ENCODE measurements at regions not wholly inside any gene's neighbourhood (a gene's known extent, or its start where the extent isn't known, plus 50 kb on each side); places are given as distances from the start of the nearest gene placed in this dataset.
A peak's percentile ranks its signal among the peaks of the same experiment; 100 is the strongest.
"Not testable (repeated sequence)": the region's sequence is repeated elsewhere in the genome, so short reads cannot be mapped to it uniquely, and the experiment has no call there.

GRCh38 chr10:3325954-3326750 lies 153.6 kb upstream of the PITRM1 start:
- DNase-seq (ENCODE audit: extremely low read depth in 1 of 11, low read depth in 9 of 11, low spot score in 4 of 11): no peak

- no peak for DNase-seq (ENCODE audit: extremely low read depth in 1 of 11, low read depth in 9 of 11, low spot score in 4 of 11)
These were observed 152.0 kb upstream of the PITRM1 start for GRCh38 chr10:3324612-3325038.

DNA sequence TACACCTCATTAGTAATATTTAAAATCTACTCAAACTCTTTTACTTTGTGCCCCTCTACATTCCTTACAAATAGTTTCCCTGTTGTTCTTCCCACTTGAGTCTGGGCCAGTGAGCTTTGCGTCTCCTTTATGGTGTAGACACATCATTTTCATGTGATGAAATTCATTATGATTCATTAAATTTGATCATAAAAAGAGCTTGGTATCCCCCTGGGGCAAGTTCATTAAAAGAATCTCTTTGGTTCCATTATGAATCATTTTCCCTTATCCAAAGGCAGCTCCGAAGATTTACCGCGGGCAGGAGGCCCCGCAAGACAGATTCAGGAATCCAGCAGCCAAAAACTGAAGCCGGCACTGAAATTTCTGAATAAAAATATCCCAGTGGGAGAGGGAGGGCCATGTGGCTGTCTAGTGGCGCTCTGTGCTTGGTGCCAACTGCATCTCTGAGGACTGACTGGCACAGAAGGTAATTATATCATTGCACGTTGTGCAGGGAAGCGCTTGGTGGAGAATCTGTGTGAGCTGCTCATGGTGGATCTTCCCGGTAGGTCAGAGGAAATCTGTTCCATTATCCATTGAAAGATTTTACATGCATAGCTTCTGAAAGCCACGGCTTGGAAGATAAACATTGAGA lies 151.4 kb upstream of the PITRM1 start:
- DNase-seq (ENCODE audit: extremely low read depth in 1 of 11, low read depth in 9 of 11, low spot score in 4 of 11): no peak

DNA sequence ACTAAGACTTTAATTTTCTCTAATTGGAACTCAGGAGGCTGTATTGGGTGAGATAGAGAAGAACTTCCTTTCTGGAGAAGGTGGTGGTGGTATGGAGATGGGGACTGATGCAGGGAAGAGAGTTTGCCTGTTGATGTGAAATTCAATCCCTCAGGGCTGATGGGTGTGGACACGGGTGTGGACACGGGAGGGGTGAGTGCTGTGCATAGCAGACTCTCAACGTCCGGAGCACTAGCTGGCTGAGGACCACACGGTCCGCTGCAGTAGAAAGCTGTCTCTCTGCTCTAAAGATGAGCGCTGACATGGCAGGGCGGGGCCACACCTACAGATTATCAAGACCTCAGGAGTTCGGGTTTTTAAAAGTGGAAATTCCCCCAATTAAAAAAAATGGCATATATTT lies 148.5 kb upstream of the PITRM1 start:
- DNase-seq (ENCODE audit: extremely low read depth in 1 of 11, low read depth in 9 of 11, low spot score in 4 of 11): no peak

GRCh38 chr10:3319811-3320226 lies 147.2 kb upstream of the PITRM1 start:
- no peak for DNase-seq (ENCODE audit: extremely low read depth in 1 of 11, low read depth in 9 of 11, low spot score in 4 of 11)

DNA sequence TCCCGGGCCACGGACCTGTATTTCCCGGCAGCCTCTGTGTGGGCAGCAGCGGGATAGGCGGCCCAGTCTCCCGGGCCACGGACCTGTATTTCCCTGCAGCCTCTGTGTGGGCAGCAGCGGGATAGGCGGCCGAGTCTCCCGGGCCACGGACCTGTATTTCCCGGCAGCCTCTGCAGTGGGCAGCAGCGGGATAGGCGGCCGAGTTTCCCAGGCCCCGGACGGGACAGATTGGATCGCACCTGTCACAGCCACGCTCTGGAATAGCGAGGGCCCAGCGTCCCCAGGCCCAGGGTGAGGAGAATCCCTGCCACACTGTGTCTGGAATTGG lies 145.9 kb upstream of the PITRM1 start:
- not testable (repeated sequence) for DNase-seq (ENCODE audit: extremely low read depth in 1 of 11, low read depth in 9 of 11, low spot score in 4 of 11)

DNA sequence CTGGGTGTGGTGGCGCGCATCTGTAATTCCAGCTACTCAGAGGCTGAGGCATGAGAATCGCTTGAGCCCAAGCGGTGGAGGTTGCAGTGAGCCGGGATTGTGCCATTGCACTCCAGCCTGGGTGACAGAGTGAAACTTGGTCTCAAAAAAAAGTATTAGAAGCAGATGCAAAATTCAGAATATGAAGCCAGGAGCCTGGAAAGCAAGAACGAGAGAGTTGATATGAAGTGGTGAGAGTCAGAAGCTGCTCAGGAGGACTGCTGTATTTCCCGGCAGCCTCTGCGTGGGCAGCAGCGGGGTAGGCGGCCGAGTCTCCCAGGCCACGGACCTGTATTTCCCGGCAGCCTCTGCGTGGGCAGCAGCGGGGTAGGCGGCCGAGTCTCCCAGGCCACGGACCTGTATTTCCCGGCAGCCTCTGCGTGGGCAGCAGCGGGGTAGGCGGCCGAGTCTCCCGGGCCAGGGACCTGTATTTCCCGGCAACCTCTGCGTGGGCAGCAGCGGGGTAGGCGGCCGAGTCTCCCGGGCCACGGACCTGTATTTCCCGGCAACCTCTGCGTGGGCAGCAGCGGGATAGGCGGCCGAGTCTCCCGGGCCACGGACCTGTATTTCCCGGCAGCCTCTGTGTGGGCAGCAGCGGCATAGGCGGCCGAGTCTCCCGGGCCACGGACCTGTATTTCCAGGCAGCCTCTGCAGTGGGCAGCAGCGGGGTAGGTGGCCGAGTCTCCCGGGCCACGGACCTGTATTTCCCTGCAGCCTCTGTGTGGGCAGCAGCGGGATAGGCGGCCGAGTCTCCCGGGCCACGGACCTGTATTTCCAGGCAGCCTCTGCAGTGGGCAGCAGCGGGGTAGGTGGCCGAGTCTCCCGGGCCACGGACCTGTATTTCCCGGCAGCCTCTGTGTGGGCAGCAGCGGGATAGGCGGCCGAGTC lies 145.2 kb upstream of the PITRM1 start:
- DNase-seq (ENCODE audit: extremely low read depth in 1 of 11, low read depth in 9 of 11, low spot score in 4 of 11): not testable (repeated sequence)

- not testable (repeated sequence) for DNase-seq (ENCODE audit: extremely low read depth in 1 of 11, low read depth in 9 of 11, low spot score in 4 of 11)
These were observed 142.0 kb upstream of the PITRM1 start for GRCh38 chr10:3314445-3315085.

- DNase-seq (ENCODE audit: extremely low read depth in 1 of 11, low read depth in 9 of 11, low spot score in 4 of 11): peak in 5 of 11 donors; percentile 17 to 55 (median 25)
These were observed 141.3 kb upstream of the PITRM1 start for GRCh38 chr10:3313784-3314444.

- no peak for DNase-seq (ENCODE audit: extremely low read depth in 1 of 11, low read depth in 9 of 11, low spot score in 4 of 11)
These were observed 139.9 kb upstream of the PITRM1 start for GRCh38 chr10:3312403-3312940.

DNA sequence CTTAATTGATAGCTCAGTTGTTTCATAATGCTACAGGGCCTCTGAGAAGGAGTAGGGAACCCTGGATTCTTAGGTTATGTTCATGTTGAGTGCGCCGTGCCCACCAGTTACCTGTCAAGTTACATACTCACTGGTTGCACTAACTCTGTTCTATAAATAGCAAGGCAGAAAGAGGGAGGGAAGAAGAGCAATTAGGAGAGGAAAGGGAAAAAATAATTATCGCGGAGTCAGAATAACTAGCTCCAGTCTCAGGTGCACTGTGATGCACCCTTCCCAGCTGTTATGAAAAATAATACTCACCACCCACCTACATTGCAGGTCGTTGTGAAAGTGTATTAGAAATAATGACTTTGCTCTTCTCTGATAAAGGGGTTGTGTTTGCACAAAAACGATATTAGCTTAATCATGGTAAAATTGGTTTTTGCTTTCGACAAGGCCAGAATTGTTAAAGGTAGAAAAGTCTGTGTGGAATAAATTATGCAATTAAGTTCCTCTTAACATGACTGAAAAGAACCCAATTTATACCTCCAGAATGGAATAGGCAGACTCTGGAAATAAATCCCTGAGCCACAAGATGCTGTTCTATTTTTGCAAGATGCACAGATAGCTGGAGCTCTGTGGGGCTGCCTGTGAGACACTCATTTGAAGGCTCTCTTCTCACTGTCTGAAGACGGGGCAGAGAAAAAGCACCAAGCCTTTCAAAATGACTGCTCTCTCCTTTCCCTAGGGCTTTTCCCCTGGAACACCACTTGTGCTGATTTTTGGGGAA lies 137.6 kb upstream of the PITRM1 start:
- DNase-seq (ENCODE audit: extremely low read depth in 1 of 11, low read depth in 9 of 11, low spot score in 4 of 11): no peak

GRCh38 chr10:3306050-3306449 lies 133.5 kb upstream of the PITRM1 start:
- DNase-seq (ENCODE audit: extremely low read depth in 1 of 11, low read depth in 9 of 11, low spot score in 4 of 11): no peak

DNA sequence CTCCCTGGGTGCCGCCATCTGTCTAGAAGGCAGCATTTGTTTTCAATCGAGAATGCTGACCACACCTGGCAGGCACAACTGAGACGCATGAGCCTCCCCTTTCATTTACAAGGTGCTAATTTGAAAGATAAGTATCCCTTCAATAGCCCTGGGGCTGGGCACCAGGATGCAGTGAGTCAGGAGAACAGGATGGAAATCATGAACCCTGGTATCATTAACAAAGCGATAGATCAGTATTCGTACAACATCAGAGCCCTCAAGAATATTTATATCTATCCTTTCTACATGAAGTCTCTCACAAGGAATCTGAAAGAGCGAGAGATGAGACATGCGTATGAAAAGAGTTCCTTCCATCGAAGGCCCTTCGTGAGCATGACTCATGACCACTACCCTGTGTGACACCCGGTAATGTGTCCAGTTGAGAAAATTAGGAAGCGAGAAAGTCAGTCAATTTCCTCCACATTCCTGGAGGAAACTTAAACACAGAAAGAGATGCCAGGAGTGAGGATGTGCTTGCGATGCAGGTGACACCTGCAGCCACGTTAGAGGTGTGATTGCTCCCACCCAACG lies 123.1 kb upstream of the PITRM1 start:
- DNase-seq (ENCODE audit: extremely low read depth in 1 of 11, low read depth in 9 of 11, low spot score in 4 of 11): no peak

DNA sequence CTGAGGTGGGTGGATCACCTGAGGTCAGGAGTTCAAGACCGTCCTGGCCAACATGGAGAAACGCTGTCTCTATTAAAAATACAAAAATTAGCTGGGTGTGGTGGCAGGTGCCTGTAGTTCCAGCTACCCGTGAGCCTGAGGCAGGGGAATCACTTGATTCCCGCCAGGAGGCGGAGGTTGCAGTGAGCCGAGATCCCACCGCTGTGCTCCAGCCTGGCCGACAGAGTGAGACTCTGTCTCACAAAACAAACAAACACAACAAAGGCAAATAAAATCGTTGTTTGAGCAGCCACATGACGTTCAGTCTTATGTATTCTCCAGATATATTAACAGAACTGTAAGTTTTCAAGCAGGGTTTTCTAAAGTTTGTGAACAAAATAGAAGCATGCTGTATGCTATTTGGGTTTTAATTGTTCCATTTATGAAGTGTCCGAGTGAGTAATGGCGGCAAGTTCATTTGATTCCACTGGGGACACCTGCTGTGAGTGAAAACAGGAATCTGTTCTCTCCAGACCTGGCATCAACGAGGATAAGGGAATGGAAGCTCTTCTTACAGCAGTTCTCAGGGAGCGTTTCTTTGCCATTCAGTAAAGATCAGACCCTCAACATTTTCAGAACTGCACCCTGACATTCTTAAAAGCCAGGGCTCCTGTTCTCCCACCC lies 122.5 kb upstream of the PITRM1 start:
- DNase-seq (ENCODE audit: extremely low read depth in 1 of 11, low read depth in 9 of 11, low spot score in 4 of 11): no peak

- DNase-seq (ENCODE audit: extremely low read depth in 1 of 11, low read depth in 9 of 11, low spot score in 4 of 11): no peak
These were observed 121.2 kb upstream of the PITRM1 start for GRCh38 chr10:3293581-3294431.

- DNase-seq (ENCODE audit: extremely low read depth in 1 of 11, low read depth in 9 of 11, low spot score in 4 of 11): peak in 1 of 11 donors; percentile 38
These were observed 120.1 kb upstream of the PITRM1 start for GRCh38 chr10:3292636-3293035.

All from renal cortex interstitium (tissue), 11 donors.